ENCODE measurements at regions not wholly inside any gene's neighbourhood (a gene's known extent, or its start where the extent isn't known, plus 50 kb on each side); places are given as distances from the start of the nearest gene placed in this dataset.

DNA sequence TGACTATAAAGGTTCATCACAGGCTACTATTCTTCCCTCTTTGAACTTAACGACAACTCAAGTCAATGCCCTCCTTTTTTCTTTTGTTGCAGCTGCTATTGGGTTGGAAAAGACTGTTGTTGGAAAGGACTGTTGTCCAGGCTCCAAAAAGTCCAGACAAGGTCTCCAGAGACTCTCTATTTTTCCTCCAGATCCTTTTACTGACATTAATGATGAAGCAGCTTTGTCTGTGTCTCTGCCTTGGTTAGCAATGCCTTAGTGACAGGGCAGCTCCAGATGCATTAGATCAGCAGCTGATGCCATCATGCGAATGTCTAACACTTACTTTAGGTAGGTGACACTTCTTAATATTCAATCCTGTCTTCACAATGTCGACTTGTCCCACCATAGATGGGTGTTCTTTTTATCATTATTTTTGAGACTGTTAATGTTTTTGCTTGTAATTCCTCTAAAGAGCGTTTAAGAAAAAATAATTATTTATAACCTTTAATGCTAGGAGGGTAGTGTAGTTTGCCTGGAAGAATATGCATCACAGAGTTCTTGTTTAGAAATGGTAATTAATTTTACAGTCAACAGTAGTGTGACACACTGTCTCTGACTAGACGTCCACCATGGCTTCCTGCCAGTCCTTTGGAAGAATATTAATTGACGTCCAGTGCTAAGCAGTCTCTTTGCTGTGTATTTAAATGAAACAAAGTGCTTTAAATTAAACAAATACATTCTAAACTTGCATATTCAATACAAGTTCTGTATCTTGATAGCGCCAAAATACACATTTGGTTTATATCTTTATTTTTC, 492.2 kb downstream of the NR2F1-AS1 start:
- Mint-ChIP-seq H3K27me3 (peaks cover 0 to under 1% (median 0%) of the 10 kb centered on the region in 5 donors), H3K27ac (no peak overlapping the region), H3K9me3 (peaks cover 0 to 12% (median 0%) of the 10 kb centered on the region in 9 donors), H3K4me3 (no peak overlapping the region), H3K36me3 (no peaks in the 10 kb centered on the region), H3K4me1 (no peaks in the 10 kb centered on the region)
- no peak for DNase-seq
- no peak for ATAC-seq
- POLR2A ChIA-PET: no interaction called here

DNA sequence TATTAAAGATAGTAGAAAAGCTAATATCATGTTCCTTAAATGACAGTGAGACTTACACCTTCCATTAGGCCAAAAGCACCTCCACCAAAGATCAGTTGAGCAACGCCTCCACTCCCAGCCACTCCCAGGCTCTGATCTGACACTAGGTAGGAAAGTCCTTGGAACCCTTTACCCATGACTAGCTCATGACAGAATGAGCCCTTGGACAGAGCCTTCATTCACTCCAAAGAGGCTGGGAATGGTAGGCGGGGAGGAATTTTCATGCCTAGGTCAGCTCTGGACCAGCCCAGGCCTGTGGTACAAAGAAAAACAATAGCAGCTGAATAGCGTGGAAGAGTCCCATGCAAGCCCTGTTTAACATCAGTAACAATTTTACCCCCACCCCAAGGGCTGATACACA, 493.7 kb downstream of the NR2F1-AS1 start:
- Mint-ChIP-seq H3K9me3 (peaks cover 0 to 5% (median 0%) of the 10 kb centered on the region in 9 donors), H3K27ac (no peak overlapping the region), H3K4me3 (no peak overlapping the region), H3K4me1 (no peaks in the 10 kb centered on the region), H3K36me3 (no peaks in the 10 kb centered on the region), H3K27me3 (peaks cover 0 to 2% (median 0%) of the 10 kb centered on the region in 5 donors)
- DNase-seq: no peak
- ATAC-seq: no peak
- POLR2A ChIA-PET: no interaction called here

DNA sequence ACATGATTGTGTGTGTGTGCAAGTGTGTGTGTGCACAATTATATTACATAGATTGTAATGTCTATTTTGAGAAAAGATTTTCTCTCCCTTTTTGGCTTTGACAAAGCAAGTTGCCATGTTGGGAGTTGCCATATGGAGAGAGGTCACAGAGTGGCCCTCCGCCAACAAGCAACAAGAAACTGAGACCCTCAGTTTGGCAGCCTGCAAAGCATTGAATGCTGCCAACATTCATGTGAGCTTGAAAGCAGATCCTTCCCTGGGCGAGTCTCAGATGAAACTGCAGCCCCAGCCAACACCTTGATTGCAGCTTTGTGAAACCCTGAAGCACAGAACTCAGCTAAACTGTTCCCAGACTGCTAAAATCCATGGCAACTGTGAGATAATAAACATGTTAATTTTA, 498.0 kb downstream of the NR2F1-AS1 start:
- ATAC-seq: no peak

DNA sequence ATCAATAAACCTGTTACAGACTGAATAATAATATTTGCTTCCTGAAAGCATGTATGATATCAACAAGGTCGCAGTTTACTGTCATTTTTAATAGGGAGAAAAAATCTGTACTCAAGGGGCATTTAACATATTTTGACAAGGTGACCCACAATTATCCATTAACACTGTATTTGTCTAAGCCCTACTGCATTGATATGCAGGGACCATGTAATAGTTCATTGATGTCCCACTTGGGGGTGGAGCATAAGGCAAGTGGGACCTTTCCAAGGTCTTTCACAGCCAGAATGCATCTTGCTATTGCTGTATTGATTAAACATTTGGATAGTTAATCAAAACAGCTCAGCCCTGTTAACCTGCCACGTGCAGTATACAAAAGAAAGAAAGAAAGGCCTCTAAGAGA, 502.0 kb downstream of the NR2F1-AS1 start:
- ATAC-seq (no peak), DNase-seq (no peak)
- POLR2A ChIA-PET: no interaction called here
- peaks cover 0 to 2% (median 0%) of the 10 kb centered on the region in 5 donors for H3K27me3 Mint-ChIP-seq
- no peak overlapping the region for H3K27ac Mint-ChIP-seq
- H3K4me1 Mint-ChIP-seq: no peaks in the 10 kb centered on the region
- H3K9me3 Mint-ChIP-seq: peaks cover 0 to 9% (median 0%) of the 10 kb centered on the region in 9 donors
- H3K36me3 Mint-ChIP-seq: no peaks in the 10 kb centered on the region
- no peak overlapping the region for H3K4me3 Mint-ChIP-seq

More for the DNA sequence above, 498.0 kb downstream of the NR2F1-AS1 start:
- Mint-ChIP-seq H3K27me3 (peaks cover 0 to 2% (median 0%) of the 10 kb centered on the region in 5 donors), H3K4me1 (no peaks in the 10 kb centered on the region), H3K4me3 (no peak overlapping the region), H3K9me3 (peaks cover 0 to 9% (median 0%) of the 10 kb centered on the region in 9 donors), H3K27ac (no peak overlapping the region), H3K36me3 (no peaks in the 10 kb centered on the region)
- POLR2A ChIA-PET: no interaction called here
- DNase-seq: no peak

- DNase-seq (no peak), ATAC-seq (no peak)
- Mint-ChIP-seq H3K9me3 (peaks cover 0 to 9% (median 0%) of the 10 kb centered on the region in 9 donors), H3K27ac (no peak overlapping the region), H3K36me3 (no peaks in the 10 kb centered on the region), H3K4me1 (no peaks in the 10 kb centered on the region), H3K27me3 (peaks cover 0 to under 1% (median 0%) of the 10 kb centered on the region in 5 donors), H3K4me3 (no peak overlapping the region)
- POLR2A ChIA-PET: no interaction called here
Observed at GRCh38 chr5:93078082-93079038, 502.7 kb downstream of the NR2F1-AS1 start.

DNA sequence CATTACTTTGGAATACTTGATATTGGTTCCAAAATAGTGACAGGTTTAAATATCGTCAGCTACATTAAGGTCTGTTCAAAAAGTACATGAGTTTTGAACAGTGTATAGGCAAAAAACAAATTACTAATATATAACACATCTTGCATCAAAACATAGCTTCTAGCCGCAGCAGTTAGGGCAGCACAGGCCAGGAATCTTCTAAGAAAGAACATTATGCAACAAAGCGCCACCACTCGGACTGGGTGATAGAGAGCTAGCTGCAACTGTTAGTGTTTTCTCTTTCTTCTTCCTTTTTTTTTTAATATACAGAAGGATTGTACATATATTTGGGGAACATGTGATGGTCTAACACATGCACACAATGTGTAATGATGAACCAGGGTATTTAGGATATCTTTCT, 504.5 kb downstream of the NR2F1-AS1 start:
- no peak overlapping the region for H3K4me3 Mint-ChIP-seq
- H3K36me3 Mint-ChIP-seq: no peaks in the 10 kb centered on the region
- POLR2A ChIA-PET: no interaction called here
- peaks cover 0 to 6% (median 0%) of the 10 kb centered on the region in 9 donors for H3K9me3 Mint-ChIP-seq
- no peak for ATAC-seq
- H3K27ac Mint-ChIP-seq: no peak overlapping the region
- no peak for DNase-seq
- H3K27me3 Mint-ChIP-seq: peaks cover 0 to 2% (median 0%) of the 10 kb centered on the region in 5 donors
- no peaks in the 10 kb centered on the region for H3K4me1 Mint-ChIP-seq

DNA sequence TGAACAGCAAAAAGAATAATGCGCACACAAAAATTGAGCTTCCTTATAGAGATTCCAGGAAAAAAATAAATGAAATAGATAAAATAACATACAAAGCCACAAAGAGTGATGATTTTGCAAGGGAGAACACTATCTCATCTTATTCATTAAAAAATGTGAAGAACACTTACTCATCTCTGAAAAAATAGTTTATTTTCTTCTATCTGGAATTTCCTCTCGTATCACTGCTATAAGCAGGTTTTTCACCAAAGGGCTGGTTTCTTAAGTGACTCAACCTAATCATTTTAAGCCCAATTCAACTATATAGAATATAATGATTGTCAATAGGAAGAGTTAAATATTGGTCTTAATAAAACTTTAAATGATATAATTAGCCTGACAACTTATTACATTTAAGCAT, 504.9 kb downstream of the NR2F1-AS1 start:
- peaks cover 0 to 2% (median 0%) of the 10 kb centered on the region in 5 donors for H3K27me3 Mint-ChIP-seq
- no peaks in the 10 kb centered on the region for H3K4me1 Mint-ChIP-seq

DNA sequence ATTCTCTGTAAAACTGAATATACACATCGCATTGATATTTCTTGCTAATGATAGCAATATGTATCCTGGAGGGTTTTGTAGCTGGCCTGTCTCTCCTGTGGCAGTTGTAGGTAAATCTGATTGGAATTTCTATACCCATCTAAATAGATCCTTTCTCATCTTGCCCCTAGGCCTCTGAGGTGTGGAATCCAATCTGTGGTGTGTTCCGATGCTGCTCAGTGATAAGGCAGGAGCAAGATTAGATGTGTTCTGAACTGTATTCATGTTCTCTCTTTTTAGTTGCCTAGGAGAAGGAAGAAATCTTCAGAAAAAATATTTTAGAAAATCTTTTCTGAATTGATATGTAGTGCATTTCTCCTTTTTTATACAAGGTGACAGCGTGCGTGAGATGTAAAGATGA, 507.5 kb downstream of the NR2F1-AS1 start:
- Mint-ChIP-seq H3K27me3 (peaks cover 0 to 2% (median 0%) of the 10 kb centered on the region in 5 donors), H3K36me3 (no peaks in the 10 kb centered on the region), H3K9me3 (peaks cover 0 to 4% (median 0%) of the 10 kb centered on the region in 9 donors), H3K4me1 (no peaks in the 10 kb centered on the region), H3K27ac (no peak overlapping the region), H3K4me3 (no peak overlapping the region)
- DNase-seq (no peak), ATAC-seq (no peak)
- POLR2A ChIA-PET: no interaction called here

More for the DNA sequence above, 504.9 kb downstream of the NR2F1-AS1 start:
- H3K36me3 Mint-ChIP-seq: no peaks in the 10 kb centered on the region
- no peak overlapping the region for H3K4me3 Mint-ChIP-seq
- H3K27ac Mint-ChIP-seq: no peak overlapping the region
- ATAC-seq (no peak), DNase-seq (no peak)
- H3K9me3 Mint-ChIP-seq: peaks cover 0 to 1% (median 0%) of the 10 kb centered on the region in 9 donors
- POLR2A ChIA-PET: no interaction called here

- ATAC-seq: no peak
- POLR2A ChIA-PET: no interaction called here
- DNase-seq: no peak
- peaks cover 0 to 4% (median 0%) of the 10 kb centered on the region in 9 donors for H3K9me3 Mint-ChIP-seq
- no peak overlapping the region for H3K27ac Mint-ChIP-seq
- H3K36me3 Mint-ChIP-seq: no peaks in the 10 kb centered on the region
- no peaks in the 10 kb centered on the region for H3K4me1 Mint-ChIP-seq
- peaks cover 0 to 2% (median 0%) of the 10 kb centered on the region in 5 donors for H3K27me3 Mint-ChIP-seq
- no peak overlapping the region for H3K4me3 Mint-ChIP-seq
Observed at GRCh38 chr5:93072831-93073459, 508.1 kb downstream of the NR2F1-AS1 start.

DNA sequence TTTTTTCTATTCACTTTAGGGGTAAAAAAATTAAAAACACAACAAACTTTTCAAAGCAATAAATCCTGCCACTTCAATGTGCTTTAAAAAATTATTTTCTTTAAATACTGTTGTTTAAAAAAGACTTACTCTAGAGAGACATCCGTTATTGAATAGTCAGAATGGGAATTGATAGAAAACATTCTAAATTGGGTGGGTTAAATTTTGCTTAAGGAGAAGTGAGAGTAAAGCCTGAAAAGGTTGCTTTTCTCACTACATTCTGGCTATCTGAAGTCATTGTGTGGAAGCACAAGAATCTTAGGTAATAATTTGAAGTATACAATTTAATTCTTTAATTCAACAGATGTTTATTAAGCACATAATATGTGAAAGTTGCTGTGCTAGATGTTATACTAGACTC, 509.3 kb downstream of the NR2F1-AS1 start:
- no peak for DNase-seq
- H3K36me3 Mint-ChIP-seq: no peaks in the 10 kb centered on the region
- no peaks in the 10 kb centered on the region for H3K4me1 Mint-ChIP-seq
- H3K27ac Mint-ChIP-seq: no peak overlapping the region
- POLR2A ChIA-PET: no interaction called here
- no peak for ATAC-seq
- H3K27me3 Mint-ChIP-seq: peaks cover 0 to 2% (median 0%) of the 10 kb centered on the region in 5 donors
- peaks cover 0 to 7% (median 0%) of the 10 kb centered on the region in 9 donors for H3K9me3 Mint-ChIP-seq
- no peak overlapping the region for H3K4me3 Mint-ChIP-seq

DNA sequence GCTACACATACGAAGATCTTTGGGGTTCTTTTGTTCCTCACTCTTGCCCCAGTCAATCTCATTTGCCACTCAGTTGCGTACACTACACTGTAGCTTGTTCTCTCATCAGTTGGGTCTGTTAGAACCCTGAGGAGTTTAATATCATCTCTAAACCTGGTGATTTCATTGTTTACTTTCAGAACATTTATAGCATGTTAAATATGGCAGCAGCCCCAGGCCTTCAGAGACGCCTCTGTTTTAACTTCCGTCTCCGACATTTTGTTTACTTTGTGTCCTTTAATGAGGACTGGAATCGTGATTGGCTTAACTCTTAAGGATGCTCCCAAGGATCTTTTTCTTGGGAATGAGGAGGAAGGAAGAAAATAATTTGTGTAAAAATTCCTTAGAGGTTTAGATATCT, 510.1 kb downstream of the NR2F1-AS1 start:
- H3K4me3 Mint-ChIP-seq: no peak overlapping the region
- H3K9me3 Mint-ChIP-seq: peaks cover 0 to 7% (median 0%) of the 10 kb centered on the region in 9 donors
- POLR2A ChIA-PET: no interaction called here
- H3K27ac Mint-ChIP-seq: no peak overlapping the region
- no peak for DNase-seq
- ATAC-seq: no peak
- H3K4me1 Mint-ChIP-seq: no peaks in the 10 kb centered on the region
- H3K27me3 Mint-ChIP-seq: peaks cover 0 to 2% (median 0%) of the 10 kb centered on the region in 5 donors
- no peaks in the 10 kb centered on the region for H3K36me3 Mint-ChIP-seq

DNA sequence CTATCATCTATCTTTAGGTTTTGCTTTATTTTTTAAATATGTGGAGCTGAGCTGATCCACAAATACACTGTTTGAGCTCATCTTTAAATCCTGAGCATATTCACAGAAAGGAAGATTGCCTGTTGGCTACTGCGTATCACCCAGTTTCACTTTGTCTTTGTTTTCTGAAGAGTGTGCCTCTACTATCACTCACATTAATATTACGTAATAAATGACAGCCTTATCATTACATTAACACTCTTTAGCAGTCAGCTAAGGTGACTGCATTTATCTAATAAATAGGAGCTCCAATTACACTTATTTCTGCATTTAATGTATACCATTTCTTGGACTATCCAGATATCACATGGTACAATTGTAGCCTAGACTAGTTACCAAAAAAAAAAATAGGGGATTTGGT, 511.7 kb downstream of the NR2F1-AS1 start:
- no peak overlapping the region for H3K4me3 Mint-ChIP-seq
- POLR2A ChIA-PET: no interaction called here
- ATAC-seq (no peak), DNase-seq (no peak)
- H3K9me3 Mint-ChIP-seq: peaks cover 0 to 7% (median 0%) of the 10 kb centered on the region in 9 donors
- H3K4me1 Mint-ChIP-seq: no peaks in the 10 kb centered on the region
- H3K27ac Mint-ChIP-seq: no peak overlapping the region
- no peaks in the 10 kb centered on the region for H3K36me3 Mint-ChIP-seq
- H3K27me3 Mint-ChIP-seq: peaks cover 0 to 2% (median 0%) of the 10 kb centered on the region in 5 donors
